IgD-negative memory B cell (primary cell): ENCODE measurements at regions not wholly inside any gene's neighbourhood (a gene's known extent, or its start where the extent isn't known, plus 50 kb on each side); places are given as distances from the start of the nearest gene placed in this dataset.
"Not testable (repeated sequence)": the region's sequence is repeated elsewhere in the genome, so short reads cannot be mapped to it uniquely, and the experiment has no call there.

Source experiments
- H3K27ac Mint-ChIP-seq, 3 donors: one replicate each; pipeline ENCODE4 v1.8.0; 2020 to 2022; ENCODE audit warnings: mild to moderate bottlenecking in 3 of 3, mixed read lengths in 3 of 3, moderate library complexity in 1 of 3
- H3K27me3 Mint-ChIP-seq: one replicate; pipeline ENCODE4 v1.8.0; 2021; ENCODE audit warnings: mixed read lengths
- H3K36me3 Mint-ChIP-seq: one replicate; pipeline ENCODE4 v1.8.0; 2020; ENCODE audit warnings: mild to moderate bottlenecking, mixed read lengths
- H3K4me1 Mint-ChIP-seq, 3 donors: one replicate each; pipeline ENCODE4 v1.8.0; 2020 to 2022; ENCODE audit warnings: mixed read lengths in 3 of 3, mild to moderate bottlenecking in 1 of 3
- H3K4me3 Mint-ChIP-seq, 4 donors: one replicate each; pipeline ENCODE4 v1.8.0; 2020 to 2022; ENCODE audit warnings: mild to moderate bottlenecking in 4 of 4, mixed read lengths in 4 of 4, moderate library complexity in 3 of 4
- H3K9me3 Mint-ChIP-seq, 3 donors: one replicate each; pipeline ENCODE4 v1.8.0; 2020 to 2021; ENCODE audit warnings: mixed read lengths in 3 of 3, mild to moderate bottlenecking in 1 of 3

GRCh38 chr2:4973973-4974372 lies 718.2 kb upstream of the SOX11 start:
- no peaks in the 10 kb centered on the region for H3K36me3 Mint-ChIP-seq
- H3K4me3 Mint-ChIP-seq, result no peak overlapping the region

GRCh38 chr2:4976407-4976806 lies 715.8 kb upstream of the SOX11 start:
- Mint-ChIP-seq H3K4me1 (no peaks in the 10 kb centered on the region), H3K36me3 (no peaks in the 10 kb centered on the region), H3K4me3 (no peak overlapping the region), H3K9me3 (no peaks in the 10 kb centered on the region), H3K27me3 (no peaks in the 10 kb centered on the region), H3K27ac (peak overlapping the region in 1 of 3 donors; percentile 25)

More at GRCh38 chr2:4973973-4974372, 718.2 kb upstream of the SOX11 start:
- no peak overlapping the region for H3K27ac Mint-ChIP-seq
- H3K27me3 Mint-ChIP-seq, result no peaks in the 10 kb centered on the region
- H3K9me3 Mint-ChIP-seq, result peaks cover 0 to 4% (median 2%) of the 10 kb centered on the region in 3 donors
- no peaks in the 10 kb centered on the region for H3K4me1 Mint-ChIP-seq

GRCh38 chr2:4979111-4979510 lies 713.1 kb upstream of the SOX11 start:
- Mint-ChIP-seq H3K27me3 (no peaks in the 10 kb centered on the region), H3K36me3 (no peaks in the 10 kb centered on the region), H3K4me3 (no peak overlapping the region), H3K27ac (no peak overlapping the region), H3K4me1 (no peaks in the 10 kb centered on the region), H3K9me3 (no peaks in the 10 kb centered on the region)

GRCh38 chr2:4980995-4981394 lies 711.2 kb upstream of the SOX11 start:
- no peaks in the 10 kb centered on the region for H3K36me3 Mint-ChIP-seq
- no peak overlapping the region for H3K27ac Mint-ChIP-seq
- H3K9me3 Mint-ChIP-seq, result peaks cover 0 to 3% (median 0%) of the 10 kb centered on the region in 3 donors
- H3K4me3 Mint-ChIP-seq, result no peak overlapping the region
- H3K27me3 Mint-ChIP-seq, result no peaks in the 10 kb centered on the region
- H3K4me1 Mint-ChIP-seq, result no peaks in the 10 kb centered on the region

GRCh38 chr2:4981802-4982409 lies 710.3 kb upstream of the SOX11 start:
- no peaks in the 10 kb centered on the region for H3K4me1 Mint-ChIP-seq
- no peaks in the 10 kb centered on the region for H3K36me3 Mint-ChIP-seq
- H3K4me3 Mint-ChIP-seq, result no peak overlapping the region
- H3K9me3 Mint-ChIP-seq, result peaks cover 0 to 3% (median 0%) of the 10 kb centered on the region in 3 donors
- H3K27me3 Mint-ChIP-seq, result no peaks in the 10 kb centered on the region
- H3K27ac Mint-ChIP-seq, result no peak overlapping the region

- not testable (repeated sequence) for H3K27ac Mint-ChIP-seq, H3K4me1 Mint-ChIP-seq, H3K27me3 Mint-ChIP-seq, H3K36me3 Mint-ChIP-seq, H3K4me3 Mint-ChIP-seq, H3K9me3 Mint-ChIP-seq
Observed at GRCh38 chr2:4988444-4988843, 703.7 kb upstream of the SOX11 start.

GRCh38 chr2:4992226-4992625 lies 700.0 kb upstream of the SOX11 start:
- Mint-ChIP-seq H3K27me3 (no peaks in the 10 kb centered on the region), H3K9me3 (peaks cover 0 to 3% (median 0%) of the 10 kb centered on the region in 3 donors), H3K27ac (no peak overlapping the region), H3K36me3 (no peaks in the 10 kb centered on the region), H3K4me1 (no peaks in the 10 kb centered on the region), H3K4me3 (no peak overlapping the region)

GRCh38 chr2:4995466-4995865 lies 696.7 kb upstream of the SOX11 start:
- Mint-ChIP-seq H3K27ac (peak overlapping the region in 1 of 3 donors; percentile 73), H3K4me3 (no peak overlapping the region), H3K9me3 (peaks cover 2 to 3% (median 3%) of the 10 kb centered on the region in 3 donors), H3K4me1 (no peaks in the 10 kb centered on the region), H3K36me3 (peaks cover 3% of the 10 kb centered on the region), H3K27me3 (no peaks in the 10 kb centered on the region)

GRCh38 chr2:5007596-5007995 lies 684.6 kb upstream of the SOX11 start:
- H3K4me3 Mint-ChIP-seq, result no peak overlapping the region
- H3K27me3 Mint-ChIP-seq, result no peaks in the 10 kb centered on the region
- no peaks in the 10 kb centered on the region for H3K4me1 Mint-ChIP-seq
- H3K36me3 Mint-ChIP-seq, result no peaks in the 10 kb centered on the region
- peaks cover 4 to 18% (median 7%) of the 10 kb centered on the region in 3 donors for H3K9me3 Mint-ChIP-seq
- H3K27ac Mint-ChIP-seq, result no peak overlapping the region

- H3K27ac Mint-ChIP-seq, result no peak overlapping the region
- H3K36me3 Mint-ChIP-seq, result no peaks in the 10 kb centered on the region
- peaks cover 4 to 5% (median 4%) of the 10 kb centered on the region in 3 donors for H3K9me3 Mint-ChIP-seq
Observed at GRCh38 chr2:5019324-5019723, 672.9 kb upstream of the SOX11 start.

GRCh38 chr2:5020116-5020875 lies 671.9 kb upstream of the SOX11 start:
- no peaks in the 10 kb centered on the region for H3K4me1 Mint-ChIP-seq
- H3K27me3 Mint-ChIP-seq, result no peaks in the 10 kb centered on the region
- H3K36me3 Mint-ChIP-seq, result no peaks in the 10 kb centered on the region
- H3K9me3 Mint-ChIP-seq, result peaks cover 4 to 5% (median 4%) of the 10 kb centered on the region in 3 donors
- no peak overlapping the region for H3K4me3 Mint-ChIP-seq
- no peak overlapping the region for H3K27ac Mint-ChIP-seq

More at GRCh38 chr2:5019324-5019723, 672.9 kb upstream of the SOX11 start:
- no peaks in the 10 kb centered on the region for H3K27me3 Mint-ChIP-seq
- H3K4me1 Mint-ChIP-seq, result no peaks in the 10 kb centered on the region
- H3K4me3 Mint-ChIP-seq, result no peak overlapping the region

GRCh38 chr2:5021136-5021535 lies 671.0 kb upstream of the SOX11 start:
- H3K4me3 Mint-ChIP-seq, result no peak overlapping the region
- no peak overlapping the region for H3K27ac Mint-ChIP-seq
- no peaks in the 10 kb centered on the region for H3K27me3 Mint-ChIP-seq
- H3K4me1 Mint-ChIP-seq, result no peaks in the 10 kb centered on the region
- peaks cover 4 to 5% (median 4%) of the 10 kb centered on the region in 3 donors for H3K9me3 Mint-ChIP-seq
- no peaks in the 10 kb centered on the region for H3K36me3 Mint-ChIP-seq

- Mint-ChIP-seq H3K9me3 (peaks cover 4 to 5% (median 4%) of the 10 kb centered on the region in 3 donors), H3K4me3 (no peak overlapping the region), H3K36me3 (no peaks in the 10 kb centered on the region), H3K27ac (no peak overlapping the region), H3K27me3 (no peaks in the 10 kb centered on the region), H3K4me1 (no peaks in the 10 kb centered on the region)
Observed at GRCh38 chr2:5022061-5022460, 670.1 kb upstream of the SOX11 start.

- H3K27ac Mint-ChIP-seq, H3K4me3 Mint-ChIP-seq, H3K4me1 Mint-ChIP-seq, H3K9me3 Mint-ChIP-seq, H3K36me3 Mint-ChIP-seq, H3K27me3 Mint-ChIP-seq: not testable (repeated sequence)
Observed at GRCh38 chr2:5022708-5023635, 669.2 kb upstream of the SOX11 start.

GRCh38 chr2:5026571-5027234 lies 665.5 kb upstream of the SOX11 start:
- no peak overlapping the region for H3K4me3 Mint-ChIP-seq
- no peak overlapping the region for H3K27ac Mint-ChIP-seq
- peaks cover 4% of the 10 kb centered on the region in 3 donors for H3K9me3 Mint-ChIP-seq
- no peaks in the 10 kb centered on the region for H3K36me3 Mint-ChIP-seq
- no peaks in the 10 kb centered on the region for H3K27me3 Mint-ChIP-seq
- no peaks in the 10 kb centered on the region for H3K4me1 Mint-ChIP-seq
